ENCODE measurements at regions not wholly inside any gene's neighbourhood (a gene's known extent, or its start where the extent isn't known, plus 50 kb on each side); places are given as distances from the start of the nearest gene placed in this dataset.

DNA sequence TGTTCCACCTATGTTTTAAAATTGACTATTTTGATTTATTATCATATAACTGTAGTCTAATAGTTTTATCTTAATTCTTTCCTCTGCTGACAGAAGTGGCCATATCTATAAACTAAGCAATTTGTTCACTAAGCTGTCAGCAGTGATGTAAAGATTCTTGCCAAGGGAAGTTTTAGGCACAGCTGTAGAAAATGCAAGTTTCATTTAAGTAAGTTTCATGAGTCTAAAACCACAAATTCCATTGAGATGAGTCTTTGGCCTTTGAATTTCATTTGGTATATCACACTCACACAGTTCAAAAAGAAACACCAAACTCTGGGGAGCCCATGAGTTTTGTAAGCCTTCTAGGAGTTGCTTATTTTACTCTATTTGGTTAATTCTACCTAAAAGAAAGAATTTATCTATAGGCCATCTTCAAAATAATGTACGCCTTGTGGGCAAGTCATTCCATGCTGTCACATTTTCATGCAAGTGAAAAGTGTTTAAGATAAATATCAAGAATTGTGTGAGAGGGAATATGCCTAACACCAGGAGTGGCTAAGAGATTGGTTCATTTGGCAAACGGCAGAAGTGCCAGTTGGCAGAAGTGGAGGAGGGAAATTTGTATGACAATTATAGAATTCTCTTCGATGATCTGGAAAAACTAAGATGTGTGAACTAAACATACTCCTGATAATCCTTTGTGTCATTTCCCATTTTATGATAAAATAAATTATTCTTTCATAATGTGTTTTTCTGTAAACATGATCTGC is 292.9 kb downstream of the ZIC4 start:
- TF ChIP-seq, protein P1, sequence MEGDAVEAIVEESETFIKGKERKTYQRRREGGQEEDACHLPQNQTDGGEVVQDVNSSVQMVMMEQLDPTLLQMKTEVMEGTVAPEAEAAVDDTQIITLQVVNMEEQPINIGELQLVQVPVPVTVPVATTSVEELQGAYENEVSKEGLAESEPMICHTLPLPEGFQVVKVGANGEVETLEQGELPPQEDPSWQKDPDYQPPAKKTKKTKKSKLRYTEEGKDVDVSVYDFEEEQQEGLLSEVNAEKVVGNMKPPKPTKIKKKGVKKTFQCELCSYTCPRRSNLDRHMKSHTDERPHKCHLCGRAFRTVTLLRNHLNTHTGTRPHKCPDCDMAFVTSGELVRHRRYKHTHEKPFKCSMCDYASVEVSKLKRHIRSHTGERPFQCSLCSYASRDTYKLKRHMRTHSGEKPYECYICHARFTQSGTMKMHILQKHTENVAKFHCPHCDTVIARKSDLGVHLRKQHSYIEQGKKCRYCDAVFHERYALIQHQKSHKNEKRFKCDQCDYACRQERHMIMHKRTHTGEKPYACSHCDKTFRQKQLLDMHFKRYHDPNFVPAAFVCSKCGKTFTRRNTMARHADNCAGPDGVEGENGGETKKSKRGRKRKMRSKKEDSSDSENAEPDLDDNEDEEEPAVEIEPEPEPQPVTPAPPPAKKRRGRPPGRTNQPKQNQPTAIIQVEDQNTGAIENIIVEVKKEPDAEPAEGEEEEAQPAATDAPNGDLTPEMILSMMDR (IDR thresholded peaks at IDR 0.05; ENCODE audit: insufficient read depth, low read length, poor library complexity, severe bottlenecking), result no peak
- TF ChIP-seq EZH2phosphoT487 (conservative IDR thresholded peaks at IDR 0.05; ENCODE audit: low read length), result no peak
